ENCODE measurements at regions not wholly inside any gene's neighbourhood (a gene's known extent, or its start where the extent isn't known, plus 50 kb on each side); places are given as distances from the start of the nearest gene placed in this dataset.

- ChIA-PET CTCF (no interaction called here), POLR2A (no interaction called here)
- no peak for DNase-seq
- Histone ChIP-seq H3K27me3 (replicated peaks in 2 of 5; ENCODE audit: control insufficient read depth in 4 of 5, insufficient read depth in 5 of 5, low read length in 4 of 5) (no peaks in the 10 kb centered on the region), H3K9me3 (ENCODE audit: control extremely low read depth in 1 of 5, control insufficient read depth in 4 of 5, insufficient read depth in 2 of 5, low read depth in 1 of 5, low read length in 4 of 5) (peaks cover 0 to 4% (median 0%) of the 10 kb centered on the region in 5 experiments), H3K4me1 (ENCODE audit: control extremely low read depth in 1 of 4, control insufficient read depth in 4 of 4, insufficient read depth in 4 of 4, low read length in 3 of 4) (no peaks in the 10 kb centered on the region), H3K36me3 (ENCODE audit: control insufficient read depth in 4 of 4, insufficient read depth in 4 of 4, low read length in 3 of 4) (no peaks in the 10 kb centered on the region), H3K4me3 (ENCODE audit: control insufficient read depth in 1 of 7, extremely low read depth in 1 of 7, insufficient read depth in 4 of 7, low read depth in 2 of 7, low read length in 6 of 7) (no peak overlapping the region), H3K27ac (ENCODE audit: insufficient read depth in 1 of 2, low read depth in 1 of 2, low read length in 2 of 2, poor library complexity in 1 of 2, severe bottlenecking in 2 of 2) (no peak overlapping the region)
- WGBS (ENCODE audit: insufficient coverage): 100% methylated on average over 4 of the region's 4 CpGs
These were observed 141.6 kb upstream of the TSHZ2 start for GRCh38 chr20:52830598-52830997.

GRCh38 chr20:52829111-52829510 is 143.0 kb upstream of the TSHZ2 start:
- no peak overlapping the region for H3K27ac ChIP-seq (ENCODE audit: insufficient read depth in 1 of 2, low read depth in 1 of 2, low read length in 2 of 2, poor library complexity in 1 of 2, severe bottlenecking in 2 of 2)
- no peak for DNase-seq
- H3K9me3 ChIP-seq (ENCODE audit: control extremely low read depth in 1 of 5, control insufficient read depth in 4 of 5, insufficient read depth in 2 of 5, low read depth in 1 of 5, low read length in 4 of 5): peaks cover 0 to 4% (median 0%) of the 10 kb centered on the region in 5 experiments
- no peaks in the 10 kb centered on the region for H3K36me3 ChIP-seq (ENCODE audit: control insufficient read depth in 4 of 4, insufficient read depth in 4 of 4, low read length in 3 of 4)
- CTCF ChIA-PET: no interaction called here
- POLR2A ChIA-PET: no interaction called here
- H3K4me3 ChIP-seq (ENCODE audit: control insufficient read depth in 1 of 7, extremely low read depth in 1 of 7, insufficient read depth in 4 of 7, low read depth in 2 of 7, low read length in 6 of 7): no peak overlapping the region
- no peaks in the 10 kb centered on the region for H3K27me3 ChIP-seq (replicated peaks in 2 of 5; ENCODE audit: control insufficient read depth in 4 of 5, insufficient read depth in 5 of 5, low read length in 4 of 5)
- H3K4me1 ChIP-seq (ENCODE audit: control extremely low read depth in 1 of 4, control insufficient read depth in 4 of 4, insufficient read depth in 4 of 4, low read length in 3 of 4): no peaks in the 10 kb centered on the region

GRCh38 chr20:52828199-52828598 is 144.0 kb upstream of the TSHZ2 start:
- peaks cover 0 to 4% (median 0%) of the 10 kb centered on the region in 5 experiments for H3K9me3 ChIP-seq (ENCODE audit: control extremely low read depth in 1 of 5, control insufficient read depth in 4 of 5, insufficient read depth in 2 of 5, low read depth in 1 of 5, low read length in 4 of 5)
- DNase-seq: no peak
- H3K4me1 ChIP-seq (ENCODE audit: control extremely low read depth in 1 of 4, control insufficient read depth in 4 of 4, insufficient read depth in 4 of 4, low read length in 3 of 4): no peaks in the 10 kb centered on the region
- H3K27ac ChIP-seq (ENCODE audit: insufficient read depth in 1 of 2, low read depth in 1 of 2, low read length in 2 of 2, poor library complexity in 1 of 2, severe bottlenecking in 2 of 2): no peak overlapping the region
- no peak overlapping the region for H3K4me3 ChIP-seq (ENCODE audit: control insufficient read depth in 1 of 7, extremely low read depth in 1 of 7, insufficient read depth in 4 of 7, low read depth in 2 of 7, low read length in 6 of 7)
- no peaks in the 10 kb centered on the region for H3K27me3 ChIP-seq (replicated peaks in 2 of 5; ENCODE audit: control insufficient read depth in 4 of 5, insufficient read depth in 5 of 5, low read length in 4 of 5)
- WGBS (ENCODE audit: insufficient coverage): no CpG with 5 or more reads among the region's 1 CpG
- no peaks in the 10 kb centered on the region for H3K36me3 ChIP-seq (ENCODE audit: control insufficient read depth in 4 of 4, insufficient read depth in 4 of 4, low read length in 3 of 4)
- CTCF ChIA-PET: no interaction called here
- POLR2A ChIA-PET: no interaction called here

GRCh38 chr20:52826722-52827121 is 145.4 kb upstream of the TSHZ2 start:
- WGBS (ENCODE audit: insufficient coverage): no CpG with 5 or more reads among the region's 3 CpGs
- CTCF ChIA-PET: no interaction called here

GRCh38 chr20:52826321-52826720 is 145.8 kb upstream of the TSHZ2 start:
- Histone ChIP-seq H3K9me3 (ENCODE audit: control extremely low read depth in 1 of 5, control insufficient read depth in 4 of 5, insufficient read depth in 2 of 5, low read depth in 1 of 5, low read length in 4 of 5) (peaks cover 0 to 4% (median 0%) of the 10 kb centered on the region in 5 experiments), H3K27ac (ENCODE audit: insufficient read depth in 1 of 2, low read depth in 1 of 2, low read length in 2 of 2, poor library complexity in 1 of 2, severe bottlenecking in 2 of 2) (no peak overlapping the region), H3K27me3 (replicated peaks in 2 of 5; ENCODE audit: control insufficient read depth in 4 of 5, insufficient read depth in 5 of 5, low read length in 4 of 5) (no peaks in the 10 kb centered on the region), H3K4me1 (ENCODE audit: control extremely low read depth in 1 of 4, control insufficient read depth in 4 of 4, insufficient read depth in 4 of 4, low read length in 3 of 4) (no peaks in the 10 kb centered on the region), H3K4me3 (ENCODE audit: control insufficient read depth in 1 of 7, extremely low read depth in 1 of 7, insufficient read depth in 4 of 7, low read depth in 2 of 7, low read length in 6 of 7) (no peak overlapping the region), H3K36me3 (ENCODE audit: control insufficient read depth in 4 of 4, insufficient read depth in 4 of 4, low read length in 3 of 4) (no peaks in the 10 kb centered on the region)
- DNase-seq: no peak
- ChIA-PET POLR2A (no interaction called here), CTCF (no interaction called here)
- no CpG with 5 or more reads among the region's 1 CpG for WGBS (ENCODE audit: insufficient coverage)

More at GRCh38 chr20:52826722-52827121, 145.4 kb upstream of the TSHZ2 start:
- POLR2A ChIA-PET: no interaction called here
- no peaks in the 10 kb centered on the region for H3K27me3 ChIP-seq (replicated peaks in 2 of 5; ENCODE audit: control insufficient read depth in 4 of 5, insufficient read depth in 5 of 5, low read length in 4 of 5)
- H3K4me1 ChIP-seq (ENCODE audit: control extremely low read depth in 1 of 4, control insufficient read depth in 4 of 4, insufficient read depth in 4 of 4, low read length in 3 of 4): no peaks in the 10 kb centered on the region
- no peaks in the 10 kb centered on the region for H3K36me3 ChIP-seq (ENCODE audit: control insufficient read depth in 4 of 4, insufficient read depth in 4 of 4, low read length in 3 of 4)
- H3K9me3 ChIP-seq (ENCODE audit: control extremely low read depth in 1 of 5, control insufficient read depth in 4 of 5, insufficient read depth in 2 of 5, low read depth in 1 of 5, low read length in 4 of 5): peaks cover 0 to 4% (median 0%) of the 10 kb centered on the region in 5 experiments
- no peak overlapping the region for H3K4me3 ChIP-seq (ENCODE audit: control insufficient read depth in 1 of 7, extremely low read depth in 1 of 7, insufficient read depth in 4 of 7, low read depth in 2 of 7, low read length in 6 of 7)
- no peak for DNase-seq
- H3K27ac ChIP-seq (ENCODE audit: insufficient read depth in 1 of 2, low read depth in 1 of 2, low read length in 2 of 2, poor library complexity in 1 of 2, severe bottlenecking in 2 of 2): no peak overlapping the region

- no peak overlapping the region for H3K4me3 ChIP-seq (ENCODE audit: control insufficient read depth in 1 of 7, extremely low read depth in 1 of 7, insufficient read depth in 4 of 7, low read depth in 2 of 7, low read length in 6 of 7)
- no peak overlapping the region for H3K27ac ChIP-seq (ENCODE audit: insufficient read depth in 1 of 2, low read depth in 1 of 2, low read length in 2 of 2, poor library complexity in 1 of 2, severe bottlenecking in 2 of 2)
- POLR2A ChIA-PET: no interaction called here
- DNase-seq: no peak
- WGBS (ENCODE audit: insufficient coverage): 95% methylated on average over 7 of the region's 13 CpGs
- no peaks in the 10 kb centered on the region for H3K36me3 ChIP-seq (ENCODE audit: control insufficient read depth in 4 of 4, insufficient read depth in 4 of 4, low read length in 3 of 4)
- no peaks in the 10 kb centered on the region for H3K4me1 ChIP-seq (ENCODE audit: control extremely low read depth in 1 of 4, control insufficient read depth in 4 of 4, insufficient read depth in 4 of 4, low read length in 3 of 4)
- H3K27me3 ChIP-seq (replicated peaks in 2 of 5; ENCODE audit: control insufficient read depth in 4 of 5, insufficient read depth in 5 of 5, low read length in 4 of 5): no peaks in the 10 kb centered on the region
- H3K9me3 ChIP-seq (ENCODE audit: control extremely low read depth in 1 of 5, control insufficient read depth in 4 of 5, insufficient read depth in 2 of 5, low read depth in 1 of 5, low read length in 4 of 5): peaks cover 0 to 1% (median 0%) of the 10 kb centered on the region in 5 experiments
- CTCF ChIA-PET: no interaction called here
These were observed 147.5 kb upstream of the TSHZ2 start for GRCh38 chr20:52824494-52825216.

GRCh38 chr20:52823303-52823702 is 148.9 kb upstream of the TSHZ2 start:
- Histone ChIP-seq H3K4me3 (ENCODE audit: control insufficient read depth in 1 of 7, extremely low read depth in 1 of 7, insufficient read depth in 4 of 7, low read depth in 2 of 7, low read length in 6 of 7) (no peak overlapping the region), H3K27ac (ENCODE audit: insufficient read depth in 1 of 2, low read depth in 1 of 2, low read length in 2 of 2, poor library complexity in 1 of 2, severe bottlenecking in 2 of 2) (no peak overlapping the region), H3K27me3 (replicated peaks in 2 of 5; ENCODE audit: control insufficient read depth in 4 of 5, insufficient read depth in 5 of 5, low read length in 4 of 5) (no peaks in the 10 kb centered on the region), H3K9me3 (ENCODE audit: control extremely low read depth in 1 of 5, control insufficient read depth in 4 of 5, insufficient read depth in 2 of 5, low read depth in 1 of 5, low read length in 4 of 5) (peaks cover 0 to 1% (median 0%) of the 10 kb centered on the region in 5 experiments), H3K4me1 (ENCODE audit: control extremely low read depth in 1 of 4, control insufficient read depth in 4 of 4, insufficient read depth in 4 of 4, low read length in 3 of 4) (no peaks in the 10 kb centered on the region), H3K36me3 (ENCODE audit: control insufficient read depth in 4 of 4, insufficient read depth in 4 of 4, low read length in 3 of 4) (no peaks in the 10 kb centered on the region)
- DNase-seq: no peak
- ChIA-PET CTCF (no interaction called here), POLR2A (no interaction called here)
- 100% methylated on average over 1 of the region's 2 CpGs for WGBS (ENCODE audit: insufficient coverage)
